Astrocyte (in vitro differentiated cells and primary cell): ENCODE measurements at regions not wholly inside any gene's neighbourhood (a gene's known extent, or its start where the extent isn't known, plus 50 kb on each side); places are given as distances from the start of the nearest gene placed in this dataset.

Experiments used
- DNase-seq: peaks from one replicate; pipeline ENCODE4 v3.0.0-alpha.2; 2010; ENCODE audit warnings: low read depth
- FAIRE-seq: peaks from 2 replicates; lab custom pipeline; 2011; peaks lifted over from hg19 to GRCh38; lab: Jason Lieb, UNC
- H2AFZ ChIP-seq: 2 replicates; pipeline ENCODE4 v1.6.0; 2012; ENCODE audit warnings: low read depth, low read length, inconsistent platforms
- H3K27ac ChIP-seq: 2 replicates; pipeline ENCODE4 v1.5.1; 2011; ENCODE audit warnings: low read depth, low read length, inconsistent platforms
- H3K27me3 ChIP-seq: 2 replicates; pipeline ENCODE4 v1.6.0; 2011; ENCODE audit warnings: low read length, inconsistent platforms; ENCODE audit not compliant: insufficient read depth
- H3K36me3 ChIP-seq: 2 replicates; pipeline ENCODE4 v1.5.1; 2011; ENCODE audit warnings: low read length, inconsistent platforms; ENCODE audit not compliant: insufficient read depth
- H3K4me1 ChIP-seq: 2 replicates; pipeline ENCODE4 v1.5.1; 2011; ENCODE audit warnings: low read length, inconsistent platforms; ENCODE audit not compliant: insufficient read depth
- H3K4me2 ChIP-seq: 2 replicates; pipeline ENCODE4 v1.6.0; 2012; ENCODE audit warnings: low read length, inconsistent platforms
- H3K4me3 ChIP-seq: 2 replicates; pipeline ENCODE4 v1.5.1; 2011; ENCODE audit warnings: low read depth, mild to moderate bottlenecking, low read length, inconsistent platforms; ENCODE audit not compliant: insufficient read depth
- H3K79me2 ChIP-seq: 2 replicates; pipeline ENCODE4 v1.6.0; 2012; ENCODE audit warnings: mild to moderate bottlenecking, low read length, inconsistent platforms; ENCODE audit not compliant: insufficient read depth
- H3K9ac ChIP-seq: 2 replicates; pipeline ENCODE4 v1.6.0; 2012; ENCODE audit warnings: mild to moderate bottlenecking, low read length, inconsistent platforms
- H3K9me3 ChIP-seq: 2 replicates; pipeline ENCODE4 v1.5.1; 2012; ENCODE audit warnings: low read depth, mild to moderate bottlenecking, low read length, inconsistent platforms; ENCODE audit not compliant: insufficient read depth
- H4K20me1 ChIP-seq: 2 replicates; pipeline ENCODE4 v1.6.0; 2012; ENCODE audit warnings: low read length, inconsistent platforms; ENCODE audit not compliant: insufficient read depth
- H3K27ac Mint-ChIP-seq: one replicate; pipeline ENCODE4 v1.8.0; 2021; ENCODE audit warnings: mild to moderate bottlenecking, mixed read lengths; ENCODE audit not compliant: unreplicated experiment
- H3K27me3 Mint-ChIP-seq: one replicate; pipeline ENCODE4 v1.8.0; 2021; ENCODE audit warnings: low read depth, mixed read lengths; ENCODE audit not compliant: unreplicated experiment
- H3K36me3 Mint-ChIP-seq: one replicate; pipeline ENCODE4 v1.8.0; 2021; ENCODE audit warnings: low read depth, mixed read lengths; ENCODE audit not compliant: unreplicated experiment
- H3K4me1 Mint-ChIP-seq: one replicate; pipeline ENCODE4 v1.8.0; 2021; ENCODE audit warnings: low read depth, mixed read lengths; ENCODE audit not compliant: unreplicated experiment
- H3K4me3 Mint-ChIP-seq: one replicate; pipeline ENCODE4 v1.8.0; 2021; ENCODE audit warnings: mild to moderate bottlenecking, moderate library complexity, mixed read lengths; ENCODE audit not compliant: unreplicated experiment
- H3K9me3 Mint-ChIP-seq: one replicate; pipeline ENCODE4 v1.8.0; 2021; ENCODE audit warnings: mild to moderate bottlenecking, mixed read lengths; ENCODE audit not compliant: unreplicated experiment
- EZH2 ChIP-seq: IDR thresholded peaks from 2 replicates; pipeline ENCODE4 v1.6.1; 2012; ENCODE audit warnings: mild to moderate bottlenecking, low read length, inconsistent platforms; ENCODE audit not compliant: insufficient read depth
- TF ChIP-seq, protein P1 (sequence below): IDR thresholded peaks from 2 replicates; pipeline ENCODE4 v1.5.1; 2011; ENCODE audit warnings: low read depth, mild to moderate bottlenecking, inconsistent platforms, low read length, moderate library complexity; ENCODE audit not compliant: insufficient read depth

DNA sequence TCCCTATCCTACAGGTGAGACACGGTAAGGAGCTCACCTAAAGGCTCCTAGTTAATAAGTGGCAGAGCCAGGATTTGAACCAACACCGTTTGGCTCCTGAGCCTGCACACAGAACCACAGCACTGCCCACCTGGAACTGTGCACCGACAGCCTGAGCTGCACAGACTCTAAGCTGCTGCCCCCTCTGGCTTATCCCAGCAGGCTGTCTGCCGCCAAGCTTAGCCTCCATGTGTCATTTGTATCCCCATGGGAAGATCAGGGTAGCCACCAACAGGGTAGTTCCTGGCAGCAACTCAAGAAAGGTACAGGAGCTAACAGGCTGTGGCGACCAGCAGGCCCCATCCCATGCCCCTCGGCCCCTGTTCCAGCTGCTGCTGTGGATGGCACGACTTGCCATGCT is 135.7 kb downstream of the LRRC30 start:
- Mint-ChIP-seq H3K9me3 (no peaks in the 10 kb centered on the region), H3K36me3 (no peaks in the 10 kb centered on the region), H3K27me3 (peaks cover 2% of the 10 kb centered on the region), H3K4me3 (no peak overlapping the region), H3K27ac (no peak overlapping the region), H3K4me1 (no peaks in the 10 kb centered on the region)
- TF ChIP-seq, protein P1, sequence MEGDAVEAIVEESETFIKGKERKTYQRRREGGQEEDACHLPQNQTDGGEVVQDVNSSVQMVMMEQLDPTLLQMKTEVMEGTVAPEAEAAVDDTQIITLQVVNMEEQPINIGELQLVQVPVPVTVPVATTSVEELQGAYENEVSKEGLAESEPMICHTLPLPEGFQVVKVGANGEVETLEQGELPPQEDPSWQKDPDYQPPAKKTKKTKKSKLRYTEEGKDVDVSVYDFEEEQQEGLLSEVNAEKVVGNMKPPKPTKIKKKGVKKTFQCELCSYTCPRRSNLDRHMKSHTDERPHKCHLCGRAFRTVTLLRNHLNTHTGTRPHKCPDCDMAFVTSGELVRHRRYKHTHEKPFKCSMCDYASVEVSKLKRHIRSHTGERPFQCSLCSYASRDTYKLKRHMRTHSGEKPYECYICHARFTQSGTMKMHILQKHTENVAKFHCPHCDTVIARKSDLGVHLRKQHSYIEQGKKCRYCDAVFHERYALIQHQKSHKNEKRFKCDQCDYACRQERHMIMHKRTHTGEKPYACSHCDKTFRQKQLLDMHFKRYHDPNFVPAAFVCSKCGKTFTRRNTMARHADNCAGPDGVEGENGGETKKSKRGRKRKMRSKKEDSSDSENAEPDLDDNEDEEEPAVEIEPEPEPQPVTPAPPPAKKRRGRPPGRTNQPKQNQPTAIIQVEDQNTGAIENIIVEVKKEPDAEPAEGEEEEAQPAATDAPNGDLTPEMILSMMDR = no peak
- no peak for TF ChIP-seq EZH2
- H3K27ac ChIP-seq = no peak overlapping the region
- DNase-seq (no peak), FAIRE-seq (no peak)
- H3K36me3 ChIP-seq = no peaks in the 10 kb centered on the region
- no peak overlapping the region for H3K9ac ChIP-seq
- H4K20me1 ChIP-seq = no peaks in the 10 kb centered on the region
- H3K4me3 ChIP-seq = no peak overlapping the region
- H3K79me2 ChIP-seq = no peaks in the 10 kb centered on the region
- no peaks in the 10 kb centered on the region for H3K27me3 ChIP-seq
- H3K4me2 ChIP-seq = no peak overlapping the region
- H3K4me1 ChIP-seq = no peaks in the 10 kb centered on the region
- H3K9me3 ChIP-seq = no peaks in the 10 kb centered on the region
- no peak overlapping the region for H2AFZ ChIP-seq

DNA sequence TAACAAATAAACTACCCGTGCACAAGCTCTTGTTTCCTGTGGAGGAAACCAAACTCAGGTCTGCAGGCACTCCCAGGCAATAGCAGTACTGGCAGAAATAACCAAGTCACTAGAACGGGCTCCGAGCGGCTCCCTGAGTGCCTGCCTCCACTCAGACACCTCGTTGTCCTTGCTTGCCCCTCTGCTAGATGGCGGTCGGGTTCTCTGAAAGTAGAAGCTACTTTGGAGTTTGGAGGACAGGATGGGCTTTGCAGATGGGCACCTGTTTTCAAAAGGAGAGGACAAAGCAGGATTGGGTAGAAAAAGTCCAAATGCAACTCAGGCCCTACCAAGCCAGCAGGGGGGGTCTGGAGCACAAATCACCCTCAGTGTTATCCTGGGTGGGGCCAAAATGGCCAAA is 136.4 kb downstream of the LRRC30 start:
- Histone ChIP-seq H3K9me3 (no peaks in the 10 kb centered on the region), H3K36me3 (no peaks in the 10 kb centered on the region), H3K79me2 (no peaks in the 10 kb centered on the region), H3K9ac (no peak overlapping the region), H3K4me3 (no peak overlapping the region), H4K20me1 (no peaks in the 10 kb centered on the region), H3K4me1 (no peaks in the 10 kb centered on the region), H3K4me2 (no peak overlapping the region), H3K27me3 (no peaks in the 10 kb centered on the region), H3K27ac (no peak overlapping the region), H2AFZ (no peak overlapping the region)
- Mint-ChIP-seq H3K36me3 (no peaks in the 10 kb centered on the region), H3K4me1 (no peaks in the 10 kb centered on the region), H3K27me3 (peaks cover 2% of the 10 kb centered on the region), H3K4me3 (no peak overlapping the region), H3K27ac (no peak overlapping the region), H3K9me3 (no peaks in the 10 kb centered on the region)
- FAIRE-seq = no peak
- TF ChIP-seq, protein P1 = no peak
- TF ChIP-seq EZH2 = no peak
- DNase-seq = no peak

DNA sequence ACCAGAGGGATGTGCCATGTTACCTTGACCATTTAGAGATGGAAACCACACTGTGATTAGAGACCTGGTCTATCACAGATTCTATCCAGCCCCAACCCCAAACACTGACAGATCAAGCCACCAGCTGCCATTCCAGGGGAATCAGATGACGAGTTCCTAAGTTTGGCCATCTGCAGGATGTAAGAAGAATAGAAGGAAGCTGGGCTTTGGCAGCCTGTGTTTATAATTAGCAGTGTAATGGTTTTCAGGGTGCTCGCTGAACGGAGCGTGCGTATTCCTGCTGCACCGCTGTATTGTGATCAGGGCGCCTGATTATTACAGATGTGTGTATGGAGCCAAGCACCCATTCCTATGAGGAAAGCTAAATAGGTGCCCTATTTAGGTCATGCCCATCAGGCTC is 138.1 kb downstream of the LRRC30 start:
- H3K9me3 Mint-ChIP-seq = no peaks in the 10 kb centered on the region
- no peak for DNase-seq
- Histone ChIP-seq H3K4me3 (no peak overlapping the region), H3K36me3 (no peaks in the 10 kb centered on the region), H3K9ac (no peak overlapping the region), H2AFZ (no peak overlapping the region), H3K4me1 (no peaks in the 10 kb centered on the region), H4K20me1 (no peaks in the 10 kb centered on the region), H3K27ac (no peak overlapping the region), H3K4me2 (no peak overlapping the region), H3K79me2 (no peaks in the 10 kb centered on the region), H3K27me3 (no peaks in the 10 kb centered on the region), H3K9me3 (no peaks in the 10 kb centered on the region)
- TF ChIP-seq EZH2 = no peak
- TF ChIP-seq, protein P1 = no peak
- H3K27me3 Mint-ChIP-seq = peaks cover 7% of the 10 kb centered on the region
- FAIRE-seq = no peak
- no peaks in the 10 kb centered on the region for H3K4me1 Mint-ChIP-seq
- no peak overlapping the region for H3K27ac Mint-ChIP-seq
- no peak overlapping the region for H3K4me3 Mint-ChIP-seq
- H3K36me3 Mint-ChIP-seq = no peaks in the 10 kb centered on the region
